ENCODE measurements at regions not wholly inside any gene's neighbourhood (a gene's known extent, or its start where the extent isn't known, plus 50 kb on each side); places are given as distances from the start of the nearest gene placed in this dataset.

- TF ChIP-seq U2AF1 (optimal IDR thresholded peaks at IDR 0.05; ENCODE audit: low read depth, low read length) (no peak), ZNF724P (CRISPR knock-in tag; IDR thresholded peaks at IDR 0.05; ENCODE audit: borderline replicate concordance) (no peak), RARA (CRISPR knock-in tag; IDR thresholded peaks at IDR 0.05) (peak; percentile 52), SMARCC2 (IDR thresholded peaks at IDR 0.05) (no peak), BCL6 (CRISPR knock-in tag; IDR thresholded peaks at IDR 0.05) (peak; percentile 50), PAXIP1 (CRISPR knock-in tag; conservative IDR thresholded peaks at IDR 0.05) (peak; percentile 62), ZNF776 (CRISPR knock-in tag; IDR thresholded peaks at IDR 0.05) (no peak), RFXANK (CRISPR knock-in tag; IDR thresholded peaks at IDR 0.05) (no peak), MLLT10 (CRISPR knock-in tag; IDR thresholded peaks at IDR 0.05) (no peak), ATM (IDR thresholded peaks at IDR 0.05; ENCODE audit: borderline replicate concordance) (no peak), ZNF629 (CRISPR knock-in tag; conservative IDR thresholded peaks at IDR 0.05) (no peak), KLF6 (CRISPR knock-in tag; IDR thresholded peaks at IDR 0.05) (no peak), RELA (CRISPR knock-in tag; IDR thresholded peaks at IDR 0.05) (no peak), HOXA7 (CRISPR knock-in tag; IDR thresholded peaks at IDR 0.05) (no peak), TCF7 (IDR thresholded peaks at IDR 0.05; ENCODE audit: low read depth) (no peak), HNRNPK (IDR thresholded peaks at IDR 0.05; ENCODE audit: low read depth, low read length, poor library complexity, severe bottlenecking) (no peak), FOXK1 (CRISPR knock-in tag; IDR thresholded peaks at IDR 0.05; ENCODE audit: borderline replicate concordance, low read depth) (peak; percentile 57; the same call in 1 of the 2 replicates), ZNF574 (CRISPR knock-in tag; IDR thresholded peaks at IDR 0.05) (peak; percentile 46; the same call in 1 of the 2 replicates), ZNF564 (CRISPR knock-in tag; IDR thresholded peaks at IDR 0.05) (no peak)
- TF ChIP-seq, protein P1, sequence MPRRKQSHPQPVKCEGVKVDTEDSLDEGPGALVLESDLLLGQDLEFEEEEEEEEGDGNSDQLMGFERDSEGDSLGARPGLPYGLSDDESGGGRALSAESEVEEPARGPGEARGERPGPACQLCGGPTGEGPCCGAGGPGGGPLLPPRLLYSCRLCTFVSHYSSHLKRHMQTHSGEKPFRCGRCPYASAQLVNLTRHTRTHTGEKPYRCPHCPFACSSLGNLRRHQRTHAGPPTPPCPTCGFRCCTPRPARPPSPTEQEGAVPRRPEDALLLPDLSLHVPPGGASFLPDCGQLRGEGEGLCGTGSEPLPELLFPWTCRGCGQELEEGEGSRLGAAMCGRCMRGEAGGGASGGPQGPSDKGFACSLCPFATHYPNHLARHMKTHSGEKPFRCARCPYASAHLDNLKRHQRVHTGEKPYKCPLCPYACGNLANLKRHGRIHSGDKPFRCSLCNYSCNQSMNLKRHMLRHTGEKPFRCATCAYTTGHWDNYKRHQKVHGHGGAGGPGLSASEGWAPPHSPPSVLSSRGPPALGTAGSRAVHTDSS (CRISPR knock-in tag; conservative IDR thresholded peaks at IDR 0.05) = no peak
- TF ChIP-seq, protein P2, sequence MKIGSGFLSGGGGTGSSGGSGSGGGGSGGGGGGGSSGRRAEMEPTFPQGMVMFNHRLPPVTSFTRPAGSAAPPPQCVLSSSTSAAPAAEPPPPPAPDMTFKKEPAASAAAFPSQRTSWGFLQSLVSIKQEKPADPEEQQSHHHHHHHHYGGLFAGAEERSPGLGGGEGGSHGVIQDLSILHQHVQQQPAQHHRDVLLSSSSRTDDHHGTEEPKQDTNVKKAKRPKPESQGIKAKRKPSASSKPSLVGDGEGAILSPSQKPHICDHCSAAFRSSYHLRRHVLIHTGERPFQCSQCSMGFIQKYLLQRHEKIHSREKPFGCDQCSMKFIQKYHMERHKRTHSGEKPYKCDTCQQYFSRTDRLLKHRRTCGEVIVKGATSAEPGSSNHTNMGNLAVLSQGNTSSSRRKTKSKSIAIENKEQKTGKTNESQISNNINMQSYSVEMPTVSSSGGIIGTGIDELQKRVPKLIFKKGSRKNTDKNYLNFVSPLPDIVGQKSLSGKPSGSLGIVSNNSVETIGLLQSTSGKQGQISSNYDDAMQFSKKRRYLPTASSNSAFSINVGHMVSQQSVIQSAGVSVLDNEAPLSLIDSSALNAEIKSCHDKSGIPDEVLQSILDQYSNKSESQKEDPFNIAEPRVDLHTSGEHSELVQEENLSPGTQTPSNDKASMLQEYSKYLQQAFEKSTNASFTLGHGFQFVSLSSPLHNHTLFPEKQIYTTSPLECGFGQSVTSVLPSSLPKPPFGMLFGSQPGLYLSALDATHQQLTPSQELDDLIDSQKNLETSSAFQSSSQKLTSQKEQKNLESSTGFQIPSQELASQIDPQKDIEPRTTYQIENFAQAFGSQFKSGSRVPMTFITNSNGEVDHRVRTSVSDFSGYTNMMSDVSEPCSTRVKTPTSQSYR (CRISPR knock-in tag; IDR thresholded peaks at IDR 0.05; ENCODE audit: borderline replicate concordance) = no peak
Observed at GRCh38 chr19:7415163-7415856, 66.6 kb downstream of the ARHGEF18 start (continued).

Data from HepG2 (cell line).